CD8-positive, alpha-beta memory T cell (primary cell): ENCODE measurements at regions not wholly inside any gene's neighbourhood (a gene's known extent, or its start where the extent isn't known, plus 50 kb on each side); places are given as distances from the start of the nearest gene placed in this dataset.
"Not testable (repeated sequence)": the region's sequence is repeated elsewhere in the genome, so short reads cannot be mapped to it uniquely, and the experiment has no call there.

Experiments
- CTCF ChIA-PET: fragments of 350-600 bp; sonication (Branson Sonifier 250); formaldehyde crosslinking; loops from one replicate; lab custom pipeline; 2021; ENCODE audit warnings: antibody characterized with exemption; lab: Charles Lee
- POLR2A ChIA-PET: fragments of 350-600 bp; sonication (Branson Sonifier 250); formaldehyde crosslinking; loops from one replicate; lab custom pipeline; 2021; ENCODE audit warnings: antibody characterized with exemption; lab: Charles Lee
- DNase-seq, 5 donors: peaks; one replicate each; pipeline versions ENCODE4 v3.0.0 to v3.0.0-alpha.2; 2020 to 2022; ENCODE audit warnings: mixed read lengths in 1 of 5
- H3K27ac ChIP-seq: one replicate; pipeline ENCODE4 v1.7.0; 2013; ENCODE audit warnings: low read depth, mild to moderate bottlenecking, low read length, moderate library complexity
- H3K27me3 ChIP-seq: 2 replicates; pipeline ENCODE4 v1.7.0; 2013; ENCODE audit warnings: low read length, mild to moderate bottlenecking; ENCODE audit not compliant: insufficient read depth, poor library complexity, severe bottlenecking
- H3K36me3 ChIP-seq: 2 replicates; pipeline ENCODE4 v1.7.0; 2013; ENCODE audit warnings: mild to moderate bottlenecking, low read length, moderate library complexity; ENCODE audit not compliant: insufficient read depth
- H3K4me1 ChIP-seq: 2 replicates; pipeline ENCODE4 v1.7.0; 2013; ENCODE audit warnings: mild to moderate bottlenecking, low read length, moderate library complexity; ENCODE audit not compliant: insufficient read depth
- H3K4me3 ChIP-seq: 2 replicates; pipeline ENCODE4 v1.7.0; 2013; ENCODE audit warnings: mild to moderate bottlenecking, low read length
- H3K9me3 ChIP-seq: 2 replicates; pipeline ENCODE4 v1.7.0; 2013; ENCODE audit warnings: mild to moderate bottlenecking, low read length
- H3K27ac Mint-ChIP-seq, 8 donors: one replicate each; pipeline ENCODE4 v1.8.0; 2020 to 2021; ENCODE audit warnings: mixed read lengths in 8 of 8, mild to moderate bottlenecking in 6 of 8, inconsistent platforms in 3 of 8, moderate library complexity in 3 of 8
- H3K27me3 Mint-ChIP-seq, 2 donors: one replicate each; pipeline ENCODE4 v1.8.0; 2020 to 2021; ENCODE audit warnings: mixed read lengths in 2 of 2, mild to moderate bottlenecking in 1 of 2, moderate library complexity in 1 of 2
- H3K36me3 Mint-ChIP-seq, 3 donors: one replicate each; pipeline ENCODE4 v1.8.0; 2020 to 2021; ENCODE audit warnings: mixed read lengths in 3 of 3, inconsistent platforms in 1 of 3, mild to moderate bottlenecking in 1 of 3
- H3K4me1 Mint-ChIP-seq, 3 donors: one replicate each; pipeline ENCODE4 v1.8.0; 2020 to 2021; ENCODE audit warnings: mixed read lengths in 3 of 3, inconsistent platforms in 1 of 3, mild to moderate bottlenecking in 1 of 3
- H3K4me3 Mint-ChIP-seq, 7 donors: one replicate each; pipeline ENCODE4 v1.8.0; 2020 to 2021; ENCODE audit warnings: mixed read lengths in 7 of 7, mild to moderate bottlenecking in 6 of 7, moderate library complexity in 4 of 7, inconsistent platforms in 2 of 7
- H3K9me3 Mint-ChIP-seq, 5 donors: one replicate each; pipeline ENCODE4 v1.8.0; 2020 to 2022; ENCODE audit warnings: mixed read lengths in 5 of 5, mild to moderate bottlenecking in 3 of 5, moderate library complexity in 2 of 5, inconsistent platforms in 1 of 5

DNA sequence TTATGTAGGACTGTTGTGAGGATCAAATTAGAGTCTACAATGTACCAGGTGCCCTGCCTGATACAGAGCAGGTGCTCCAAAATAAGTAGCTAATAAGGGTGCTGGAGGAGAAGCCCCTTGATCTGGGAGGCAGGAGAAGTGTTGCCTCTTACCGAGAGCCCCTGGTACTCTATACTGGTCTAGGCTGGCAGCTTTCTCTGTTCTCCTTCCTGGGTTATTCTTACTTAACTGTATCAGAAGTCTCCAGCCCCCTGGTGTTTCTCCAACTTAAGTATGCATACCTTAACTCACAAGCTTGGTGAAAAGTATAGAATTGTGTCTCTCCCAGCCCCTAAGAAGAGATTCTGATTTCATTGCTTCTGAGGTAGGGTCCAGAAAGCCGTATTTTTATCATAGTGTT, 254.9 kb downstream of the LRIG3 start:
- H3K27ac Mint-ChIP-seq = no peak overlapping the region
- peaks cover 2 to 41% (median 5%) of the 10 kb centered on the region in 5 donors for H3K9me3 Mint-ChIP-seq
- Histone ChIP-seq H3K4me3 (no peak overlapping the region), H3K9me3 (no peaks in the 10 kb centered on the region), H3K27me3 (no peaks in the 10 kb centered on the region), H3K36me3 (no peaks in the 10 kb centered on the region), H3K4me1 (no peaks in the 10 kb centered on the region), H3K27ac (no peak overlapping the region)
- no peaks in the 10 kb centered on the region for H3K36me3 Mint-ChIP-seq
- H3K27me3 Mint-ChIP-seq = no peaks in the 10 kb centered on the region
- ChIA-PET CTCF (no interaction called here), POLR2A (no interaction called here)
- no peak for DNase-seq
- no peak overlapping the region for H3K4me3 Mint-ChIP-seq
- H3K4me1 Mint-ChIP-seq = no peaks in the 10 kb centered on the region

- Mint-ChIP-seq H3K36me3 (no peaks in the 10 kb centered on the region), H3K4me3 (no peak overlapping the region), H3K9me3 (peaks cover 0 to 34% (median 5%) of the 10 kb centered on the region in 5 donors), H3K27ac (no peak overlapping the region), H3K27me3 (no peaks in the 10 kb centered on the region), H3K4me1 (no peaks in the 10 kb centered on the region)
- H3K9me3 ChIP-seq = no peaks in the 10 kb centered on the region
- POLR2A ChIA-PET = no interaction called here
- CTCF ChIA-PET = no interaction called here
- H3K36me3 ChIP-seq = no peaks in the 10 kb centered on the region
- no peaks in the 10 kb centered on the region for H3K4me1 ChIP-seq
- H3K27me3 ChIP-seq = no peaks in the 10 kb centered on the region
- no peak overlapping the region for H3K27ac ChIP-seq
- DNase-seq = no peak
- no peak overlapping the region for H3K4me3 ChIP-seq
These were observed 252.1 kb downstream of the LRIG3 start for GRCh38 chr12:58668233-58668632.

DNA sequence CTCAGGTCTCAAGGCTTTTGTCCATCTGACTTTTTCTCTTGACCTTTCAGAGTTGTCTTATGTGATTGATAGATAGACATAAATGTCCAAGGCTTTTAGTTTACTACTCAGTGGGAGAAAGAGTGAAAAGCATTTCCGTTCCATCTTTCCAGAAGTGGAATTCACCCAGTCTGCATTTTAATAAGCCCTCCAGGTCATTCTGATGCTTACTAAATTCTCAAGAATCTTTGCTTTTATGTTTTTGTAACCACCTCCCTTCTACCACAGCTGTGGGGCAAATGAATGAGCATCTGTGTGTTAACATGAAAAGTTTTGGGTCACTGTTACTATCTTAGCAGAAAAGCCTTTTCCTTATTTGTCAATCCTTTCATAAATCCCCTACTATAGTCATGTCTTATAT, 251.4 kb downstream of the LRIG3 start:
- DNase-seq = no peak
- no peaks in the 10 kb centered on the region for H3K9me3 ChIP-seq
- CTCF ChIA-PET = no interaction called here
- no peaks in the 10 kb centered on the region for H3K4me1 ChIP-seq
- H3K36me3 ChIP-seq = no peaks in the 10 kb centered on the region
- H3K4me3 Mint-ChIP-seq = no peak overlapping the region
- H3K27ac Mint-ChIP-seq = no peak overlapping the region
- H3K27ac ChIP-seq = no peak overlapping the region
- peaks cover 0 to 30% (median 5%) of the 10 kb centered on the region in 5 donors for H3K9me3 Mint-ChIP-seq
- H3K4me3 ChIP-seq = no peak overlapping the region
- H3K27me3 ChIP-seq = no peaks in the 10 kb centered on the region
- POLR2A ChIA-PET = no interaction called here
- no peaks in the 10 kb centered on the region for H3K36me3 Mint-ChIP-seq
- H3K27me3 Mint-ChIP-seq = no peaks in the 10 kb centered on the region
- H3K4me1 Mint-ChIP-seq = no peaks in the 10 kb centered on the region

GRCh38 chr12:58670623-58671022, 249.7 kb downstream of the LRIG3 start:
- POLR2A ChIA-PET = no interaction called here
- H3K9me3 Mint-ChIP-seq = peaks cover 2 to 25% (median 5%) of the 10 kb centered on the region in 5 donors
- DNase-seq = no peak

GRCh38 chr12:58671196-58671595, 249.1 kb downstream of the LRIG3 start:
- H3K4me3 Mint-ChIP-seq = no peak overlapping the region
- Histone ChIP-seq H3K9me3 (no peaks in the 10 kb centered on the region), H3K27me3 (no peaks in the 10 kb centered on the region), H3K4me3 (no peak overlapping the region), H3K4me1 (no peaks in the 10 kb centered on the region), H3K36me3 (no peaks in the 10 kb centered on the region), H3K27ac (no peak overlapping the region)
- POLR2A ChIA-PET = no interaction called here
- H3K9me3 Mint-ChIP-seq = peaks cover 2 to 25% (median 5%) of the 10 kb centered on the region in 5 donors
- DNase-seq = no peak
- H3K4me1 Mint-ChIP-seq = no peaks in the 10 kb centered on the region
- CTCF ChIA-PET = no interaction called here
- H3K36me3 Mint-ChIP-seq = no peaks in the 10 kb centered on the region
- no peak overlapping the region for H3K27ac Mint-ChIP-seq
- H3K27me3 Mint-ChIP-seq = no peaks in the 10 kb centered on the region

More at GRCh38 chr12:58670623-58671022, 249.7 kb downstream of the LRIG3 start:
- Mint-ChIP-seq H3K27ac (peak overlapping the region in 1 of 8 donors; percentile 47), H3K4me3 (no peak overlapping the region), H3K4me1 (no peaks in the 10 kb centered on the region), H3K36me3 (no peaks in the 10 kb centered on the region), H3K27me3 (no peaks in the 10 kb centered on the region)
- Histone ChIP-seq H3K36me3 (no peaks in the 10 kb centered on the region), H3K27ac (no peak overlapping the region), H3K9me3 (no peaks in the 10 kb centered on the region), H3K27me3 (no peaks in the 10 kb centered on the region), H3K4me3 (no peak overlapping the region), H3K4me1 (no peaks in the 10 kb centered on the region)
- CTCF ChIA-PET = no interaction called here

DNA sequence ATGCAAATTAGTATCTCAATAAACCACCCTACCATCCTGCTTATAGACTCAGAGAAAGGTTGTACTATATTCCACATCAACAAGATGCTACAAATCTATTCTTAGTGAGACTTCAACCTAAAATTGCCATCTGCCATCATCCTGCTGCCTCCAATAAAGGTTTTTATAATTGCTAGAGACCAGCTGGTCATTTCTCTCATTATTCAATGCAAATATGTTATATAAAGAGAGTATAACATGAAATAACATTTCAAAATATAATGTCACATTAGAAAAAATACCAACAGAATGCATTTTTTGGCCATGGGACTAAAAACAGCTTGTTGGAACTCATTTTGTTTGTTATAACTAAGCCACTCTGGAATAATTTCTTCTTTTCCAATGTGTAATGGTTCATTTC, 247.3 kb downstream of the LRIG3 start:
- no peaks in the 10 kb centered on the region for H3K9me3 ChIP-seq
- H3K4me1 ChIP-seq = no peaks in the 10 kb centered on the region
- H3K4me3 Mint-ChIP-seq = no peak overlapping the region
- H3K36me3 Mint-ChIP-seq = no peaks in the 10 kb centered on the region
- no peaks in the 10 kb centered on the region for H3K36me3 ChIP-seq
- no peak for DNase-seq
- no peaks in the 10 kb centered on the region for H3K27me3 ChIP-seq
- no peaks in the 10 kb centered on the region for H3K4me1 Mint-ChIP-seq
- no peak overlapping the region for H3K27ac ChIP-seq
- no peak overlapping the region for H3K4me3 ChIP-seq
- no peak overlapping the region for H3K27ac Mint-ChIP-seq
- H3K27me3 Mint-ChIP-seq = no peaks in the 10 kb centered on the region
- POLR2A ChIA-PET = no interaction called here
- peaks cover 2 to 17% (median 6%) of the 10 kb centered on the region in 5 donors for H3K9me3 Mint-ChIP-seq
- CTCF ChIA-PET = no interaction called here

DNA sequence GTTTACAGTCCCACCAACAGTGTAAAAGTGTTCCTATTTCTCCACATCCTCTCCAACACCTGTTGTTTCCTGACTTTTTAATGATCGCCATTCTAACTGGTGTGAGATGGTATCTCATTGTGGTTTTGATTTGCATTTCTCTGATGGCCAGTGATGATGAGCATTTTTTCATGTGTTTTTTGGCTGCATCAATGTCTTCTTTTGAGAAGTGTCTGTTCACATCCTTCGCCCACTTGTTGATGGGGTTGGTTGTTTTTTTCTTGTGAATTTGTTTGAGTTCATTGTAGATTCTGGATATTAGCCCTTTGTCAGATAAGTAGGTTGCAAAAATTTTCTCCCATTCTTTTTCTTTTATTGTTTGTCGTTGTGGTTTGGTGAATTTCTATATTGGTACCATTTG, 242.5 kb downstream of the LRIG3 start:
- H3K27me3 Mint-ChIP-seq, CTCF ChIA-PET, POLR2A ChIA-PET, H3K4me1 ChIP-seq, H3K4me3 Mint-ChIP-seq, H3K27ac ChIP-seq, H3K36me3 Mint-ChIP-seq, H3K36me3 ChIP-seq, H3K27ac Mint-ChIP-seq, H3K4me3 ChIP-seq, H3K4me1 Mint-ChIP-seq, H3K27me3 ChIP-seq, DNase-seq: not testable (repeated sequence)
- H3K9me3 Mint-ChIP-seq = peaks cover 16 to 31% (median 20%) of the 10 kb centered on the region in 5 donors
- peaks cover 13% of the 10 kb centered on the region for H3K9me3 ChIP-seq

DNA sequence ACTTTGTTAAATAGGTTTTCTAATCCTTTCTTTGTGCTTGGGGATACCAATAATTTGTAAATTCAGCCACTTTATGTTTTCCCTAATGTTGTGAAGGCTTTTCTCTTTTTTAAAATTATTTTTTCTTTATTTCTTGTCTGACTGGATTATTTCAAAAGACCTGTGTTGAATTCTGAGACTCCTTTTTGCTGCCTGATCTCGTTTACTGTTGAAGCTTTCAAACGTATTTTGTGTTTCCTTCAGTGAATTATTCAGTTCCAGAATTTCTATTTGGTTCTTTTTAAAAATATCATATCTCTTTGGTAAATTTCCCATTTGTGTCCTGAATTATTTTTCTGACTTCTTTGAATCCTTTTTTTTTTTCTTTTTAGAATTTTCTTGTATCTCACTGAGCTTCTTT, 241.6 kb downstream of the LRIG3 start:
- H3K27ac Mint-ChIP-seq = no peak overlapping the region
- Histone ChIP-seq H3K9me3 (peaks cover 13% of the 10 kb centered on the region), H3K36me3 (no peaks in the 10 kb centered on the region), H3K4me1 (no peaks in the 10 kb centered on the region), H3K4me3 (no peak overlapping the region), H3K27me3 (no peaks in the 10 kb centered on the region), H3K27ac (no peak overlapping the region)
- ChIA-PET CTCF (no interaction called here), POLR2A (no interaction called here)
- no peak for DNase-seq
- H3K4me1 Mint-ChIP-seq = no peaks in the 10 kb centered on the region
- peaks cover 16 to 31% (median 20%) of the 10 kb centered on the region in 5 donors for H3K9me3 Mint-ChIP-seq
- H3K27me3 Mint-ChIP-seq = no peaks in the 10 kb centered on the region
- no peak overlapping the region for H3K4me3 Mint-ChIP-seq
- peaks cover 0 to 4% (median 0%) of the 10 kb centered on the region in 3 donors for H3K36me3 Mint-ChIP-seq

GRCh38 chr12:58681730-58682129, 238.6 kb downstream of the LRIG3 start:
- ChIA-PET POLR2A (no interaction called here), CTCF (no interaction called here)
- DNase-seq = no peak
- H3K27ac Mint-ChIP-seq = no peak overlapping the region
- peaks cover 0 to 4% (median 0%) of the 10 kb centered on the region in 3 donors for H3K36me3 Mint-ChIP-seq
- H3K4me1 ChIP-seq = no peaks in the 10 kb centered on the region
- H3K4me1 Mint-ChIP-seq = no peaks in the 10 kb centered on the region
- H3K27me3 ChIP-seq = no peaks in the 10 kb centered on the region
- H3K36me3 ChIP-seq = no peaks in the 10 kb centered on the region
- H3K9me3 Mint-ChIP-seq = peaks cover 14 to 25% (median 20%) of the 10 kb centered on the region in 5 donors
- H3K27ac ChIP-seq = no peak overlapping the region
- H3K4me3 Mint-ChIP-seq = no peak overlapping the region
- no peaks in the 10 kb centered on the region for H3K27me3 Mint-ChIP-seq
- no peak overlapping the region for H3K4me3 ChIP-seq
- peaks cover 13% of the 10 kb centered on the region for H3K9me3 ChIP-seq
